ENCODE measurements at regions not wholly inside any gene's neighbourhood (a gene's known extent, or its start where the extent isn't known, plus 50 kb on each side); places are given as distances from the start of the nearest gene placed in this dataset.

- H3K36me3 ChIP-seq (ENCODE audit: insufficient read depth, low read length), result no peaks in the 10 kb centered on the region
- no peaks in the 10 kb centered on the region for H3K4me1 ChIP-seq (ENCODE audit: insufficient read depth, low read length)
- no peak overlapping the region for H3K4me3 ChIP-seq (ENCODE audit: low read length)
- no peak overlapping the region for H2AFZ ChIP-seq (ENCODE audit: low read depth, low read length)
- H3K27me3 ChIP-seq (ENCODE audit: insufficient read depth, low read length), result no peaks in the 10 kb centered on the region
- H3K9me3 ChIP-seq (ENCODE audit: low read length), result no peaks in the 10 kb centered on the region
Observed at GRCh38 chr1:188269956-188270355, 1441.2 kb downstream of the PLA2G4A start.

GRCh38 chr1:188270497-188270896 lies 1441.7 kb downstream of the PLA2G4A start:
- H3K4me3 ChIP-seq (ENCODE audit: low read length), result no peak overlapping the region
- no peaks in the 10 kb centered on the region for H3K36me3 ChIP-seq (ENCODE audit: insufficient read depth, low read length)
- H3K4me1 ChIP-seq (ENCODE audit: insufficient read depth, low read length), result no peaks in the 10 kb centered on the region

GRCh38 chr1:188277771-188278170 lies 1449.0 kb downstream of the PLA2G4A start:
- Histone ChIP-seq H3K4me1 (ENCODE audit: insufficient read depth, low read length) (peaks cover 4% of the 10 kb centered on the region), H3K27me3 (ENCODE audit: insufficient read depth, low read length) (no peaks in the 10 kb centered on the region), H3K36me3 (ENCODE audit: insufficient read depth, low read length) (no peaks in the 10 kb centered on the region), H3K9me3 (ENCODE audit: low read length) (peaks cover 3% of the 10 kb centered on the region), H2AFZ (ENCODE audit: low read depth, low read length) (no peak overlapping the region), H3K4me3 (ENCODE audit: low read length) (no peak overlapping the region)

More at GRCh38 chr1:188270497-188270896, 1441.7 kb downstream of the PLA2G4A start:
- Histone ChIP-seq H2AFZ (ENCODE audit: low read depth, low read length) (no peak overlapping the region), H3K9me3 (ENCODE audit: low read length) (no peaks in the 10 kb centered on the region), H3K27me3 (ENCODE audit: insufficient read depth, low read length) (no peaks in the 10 kb centered on the region)

GRCh38 chr1:188281921-188282320 lies 1453.2 kb downstream of the PLA2G4A start:
- Histone ChIP-seq H3K4me1 (ENCODE audit: insufficient read depth, low read length) (peaks cover 4% of the 10 kb centered on the region), H3K9me3 (ENCODE audit: low read length) (peaks cover 3% of the 10 kb centered on the region), H3K36me3 (ENCODE audit: insufficient read depth, low read length) (no peaks in the 10 kb centered on the region), H3K27me3 (ENCODE audit: insufficient read depth, low read length) (no peaks in the 10 kb centered on the region), H3K4me3 (ENCODE audit: low read length) (no peak overlapping the region), H2AFZ (ENCODE audit: low read depth, low read length) (no peak overlapping the region)

DNA sequence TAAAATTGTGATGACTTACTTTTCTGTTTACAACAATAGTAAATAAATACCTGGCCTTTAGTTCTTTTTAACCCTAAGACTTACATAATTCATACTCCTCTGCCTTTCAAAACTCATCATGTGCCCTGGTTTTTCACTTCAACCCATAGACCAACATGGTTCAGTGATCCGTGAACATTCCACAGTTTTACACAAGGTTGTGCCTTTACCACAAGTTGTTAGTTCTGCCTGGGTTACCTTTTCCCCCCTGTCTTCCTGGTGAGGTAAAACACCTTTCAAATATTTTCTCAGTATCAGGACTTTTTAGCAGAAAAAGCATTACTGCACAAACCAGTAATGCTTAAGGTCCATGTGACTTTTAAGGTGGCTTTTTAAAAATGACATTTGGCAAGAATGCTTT lies 1466.4 kb downstream of the PLA2G4A start:
- Histone ChIP-seq H3K4me1 (ENCODE audit: insufficient read depth, low read length) (peaks cover 2% of the 10 kb centered on the region), H3K9me3 (ENCODE audit: low read length) (no peaks in the 10 kb centered on the region), H3K4me3 (ENCODE audit: low read length) (no peak overlapping the region), H2AFZ (ENCODE audit: low read depth, low read length) (no peak overlapping the region), H3K27me3 (ENCODE audit: insufficient read depth, low read length) (no peaks in the 10 kb centered on the region), H3K36me3 (ENCODE audit: insufficient read depth, low read length) (no peaks in the 10 kb centered on the region)

DNA sequence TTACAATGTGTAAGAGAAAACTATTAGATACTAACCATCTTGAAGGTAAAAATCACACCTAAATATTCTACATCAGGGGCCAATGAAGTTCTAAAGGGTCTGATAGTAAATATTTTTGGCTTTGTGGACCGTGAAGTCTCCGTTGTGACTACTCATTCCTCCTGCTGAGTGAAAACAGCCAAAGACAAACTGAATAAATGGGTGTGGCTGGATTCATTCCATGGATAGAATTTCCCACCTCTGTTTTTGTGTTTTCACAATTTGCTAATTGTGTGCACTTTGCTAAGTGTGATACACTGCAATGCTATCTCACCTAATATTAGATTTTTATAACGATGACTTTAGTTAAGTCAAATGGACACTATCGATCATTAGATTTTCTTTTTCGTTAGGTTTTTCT lies 1474.0 kb downstream of the PLA2G4A start:
- H3K36me3 ChIP-seq (ENCODE audit: insufficient read depth, low read length), result no peaks in the 10 kb centered on the region
- no peaks in the 10 kb centered on the region for H3K4me1 ChIP-seq (ENCODE audit: insufficient read depth, low read length)
- no peak overlapping the region for H3K4me3 ChIP-seq (ENCODE audit: low read length)
- H3K27me3 ChIP-seq (ENCODE audit: insufficient read depth, low read length), result no peaks in the 10 kb centered on the region
- no peak overlapping the region for H2AFZ ChIP-seq (ENCODE audit: low read depth, low read length)
- H3K9me3 ChIP-seq (ENCODE audit: low read length), result no peaks in the 10 kb centered on the region

DNA sequence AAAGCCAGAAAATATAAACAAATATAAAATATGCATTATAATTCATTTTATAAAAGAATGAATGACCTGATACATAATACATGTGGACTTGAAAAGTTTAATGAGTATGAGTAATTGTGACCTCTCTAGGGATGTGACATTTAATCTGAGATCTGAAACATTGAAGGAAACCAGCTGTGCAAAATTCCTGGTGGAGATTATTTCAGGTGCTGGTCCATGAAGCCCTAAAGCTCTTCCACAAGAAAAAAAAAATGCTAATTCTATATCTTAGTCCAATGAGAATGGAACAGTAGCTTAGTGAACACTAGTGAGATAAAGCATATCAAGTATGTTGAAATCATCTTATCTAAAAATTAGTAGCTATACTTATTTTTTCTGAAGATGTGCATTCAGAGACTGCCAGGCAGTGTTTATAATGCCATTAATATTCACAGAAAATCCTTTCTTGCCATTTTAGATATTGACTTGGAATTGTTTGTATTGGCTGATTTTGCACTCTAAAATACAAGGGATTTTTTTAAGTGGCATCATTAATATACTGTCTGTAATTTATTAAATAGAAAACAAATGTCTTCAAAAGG lies 1485.9 kb downstream of the PLA2G4A start:
- Histone ChIP-seq H3K4me3 (ENCODE audit: low read length) (no peak overlapping the region), H3K9me3 (ENCODE audit: low read length) (no peaks in the 10 kb centered on the region), H3K27me3 (ENCODE audit: insufficient read depth, low read length) (no peaks in the 10 kb centered on the region), H3K4me1 (ENCODE audit: insufficient read depth, low read length) (no peaks in the 10 kb centered on the region), H3K36me3 (ENCODE audit: insufficient read depth, low read length) (no peaks in the 10 kb centered on the region), H2AFZ (ENCODE audit: low read depth, low read length) (no peak overlapping the region)

DNA sequence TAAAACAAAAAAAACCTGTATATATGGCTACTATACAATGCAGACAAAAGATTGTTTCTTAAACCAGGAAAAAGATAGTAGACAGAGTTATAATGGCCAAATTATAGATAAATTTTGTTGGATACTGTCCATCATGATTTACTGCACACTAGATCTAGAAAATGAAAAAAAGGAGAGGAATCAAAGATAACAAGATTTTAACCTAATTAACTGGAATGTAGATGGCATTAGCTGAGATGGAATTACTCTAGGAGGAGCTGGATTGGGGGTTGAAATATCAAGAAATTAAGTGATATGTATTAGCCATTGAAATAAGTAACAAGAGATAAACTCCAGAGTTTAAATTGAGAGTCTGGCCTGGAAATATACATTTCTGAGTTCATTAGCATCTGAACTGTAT lies 1489.1 kb downstream of the PLA2G4A start:
- Histone ChIP-seq H3K36me3 (ENCODE audit: insufficient read depth, low read length) (no peaks in the 10 kb centered on the region), H3K9me3 (ENCODE audit: low read length) (no peaks in the 10 kb centered on the region), H3K4me3 (ENCODE audit: low read length) (no peak overlapping the region), H3K4me1 (ENCODE audit: insufficient read depth, low read length) (no peaks in the 10 kb centered on the region), H3K27me3 (ENCODE audit: insufficient read depth, low read length) (no peaks in the 10 kb centered on the region), H2AFZ (ENCODE audit: low read depth, low read length) (no peak overlapping the region)

- Histone ChIP-seq H3K4me3 (ENCODE audit: low read length) (no peak overlapping the region), H3K36me3 (ENCODE audit: insufficient read depth, low read length) (no peaks in the 10 kb centered on the region), H3K4me1 (ENCODE audit: insufficient read depth, low read length) (no peaks in the 10 kb centered on the region), H3K27me3 (ENCODE audit: insufficient read depth, low read length) (no peaks in the 10 kb centered on the region), H3K9me3 (ENCODE audit: low read length) (no peaks in the 10 kb centered on the region), H2AFZ (ENCODE audit: low read depth, low read length) (no peak overlapping the region)
Observed at GRCh38 chr1:188325211-188325610, 1496.5 kb downstream of the PLA2G4A start.

GRCh38 chr1:188343914-188344313 lies 1515.2 kb downstream of the PLA2G4A start:
- Histone ChIP-seq H2AFZ (ENCODE audit: low read depth, low read length) (no peak overlapping the region), H3K36me3 (ENCODE audit: insufficient read depth, low read length) (no peaks in the 10 kb centered on the region), H3K4me3 (ENCODE audit: low read length) (no peak overlapping the region), H3K4me1 (ENCODE audit: insufficient read depth, low read length) (no peaks in the 10 kb centered on the region), H3K9me3 (ENCODE audit: low read length) (no peaks in the 10 kb centered on the region), H3K27me3 (ENCODE audit: insufficient read depth, low read length) (no peaks in the 10 kb centered on the region)

DNA sequence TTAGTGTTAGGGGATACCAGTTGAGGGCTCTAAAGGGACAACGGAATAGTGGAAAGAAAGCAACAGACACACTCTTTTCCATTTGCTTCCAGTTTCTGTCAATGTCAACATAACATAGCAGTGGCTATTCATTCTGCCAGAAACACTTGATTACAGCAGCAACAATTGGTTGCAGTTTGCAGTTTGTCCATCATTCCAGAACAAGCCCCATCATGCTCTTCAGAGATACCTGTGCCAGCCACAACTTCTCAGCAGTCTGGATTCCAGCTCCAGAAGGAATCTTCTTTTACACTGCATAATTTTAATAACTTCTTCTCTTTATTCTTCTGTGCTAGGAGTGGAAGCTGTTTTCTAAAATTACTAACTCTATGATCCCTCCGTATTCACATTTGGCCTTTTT lies 1521.4 kb downstream of the PLA2G4A start:
- Histone ChIP-seq H3K27me3 (ENCODE audit: insufficient read depth, low read length) (no peaks in the 10 kb centered on the region), H3K36me3 (ENCODE audit: insufficient read depth, low read length) (no peaks in the 10 kb centered on the region), H3K4me3 (ENCODE audit: low read length) (no peak overlapping the region), H3K4me1 (ENCODE audit: insufficient read depth, low read length) (no peaks in the 10 kb centered on the region), H2AFZ (ENCODE audit: low read depth, low read length) (no peak overlapping the region), H3K9me3 (ENCODE audit: low read length) (no peaks in the 10 kb centered on the region)

DNA sequence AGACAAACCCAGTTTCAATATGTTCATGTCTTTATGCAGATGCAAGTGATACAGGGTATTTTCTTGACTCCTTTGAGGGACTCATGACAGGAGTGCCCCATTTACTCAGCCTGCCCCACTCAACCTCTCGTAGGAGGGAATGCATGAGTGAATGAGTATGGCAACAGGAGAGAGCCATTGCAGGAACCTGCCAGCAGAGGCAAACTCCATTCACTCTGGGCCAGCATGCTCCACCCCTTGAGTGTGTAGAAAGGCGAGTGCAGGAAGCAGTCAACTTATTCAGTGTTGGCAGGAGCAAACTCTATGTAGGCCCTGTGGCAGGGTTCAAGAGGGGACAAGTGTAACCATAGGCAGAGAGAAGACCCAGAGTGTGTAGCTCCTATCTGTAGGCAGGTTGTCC lies 1526.3 kb downstream of the PLA2G4A start:
- Histone ChIP-seq H2AFZ (ENCODE audit: low read depth, low read length) (no peak overlapping the region), H3K36me3 (ENCODE audit: insufficient read depth, low read length) (no peaks in the 10 kb centered on the region), H3K9me3 (ENCODE audit: low read length) (no peaks in the 10 kb centered on the region), H3K4me3 (ENCODE audit: low read length) (no peak overlapping the region), H3K4me1 (ENCODE audit: insufficient read depth, low read length) (no peaks in the 10 kb centered on the region), H3K27me3 (ENCODE audit: insufficient read depth, low read length) (no peaks in the 10 kb centered on the region)

DNA sequence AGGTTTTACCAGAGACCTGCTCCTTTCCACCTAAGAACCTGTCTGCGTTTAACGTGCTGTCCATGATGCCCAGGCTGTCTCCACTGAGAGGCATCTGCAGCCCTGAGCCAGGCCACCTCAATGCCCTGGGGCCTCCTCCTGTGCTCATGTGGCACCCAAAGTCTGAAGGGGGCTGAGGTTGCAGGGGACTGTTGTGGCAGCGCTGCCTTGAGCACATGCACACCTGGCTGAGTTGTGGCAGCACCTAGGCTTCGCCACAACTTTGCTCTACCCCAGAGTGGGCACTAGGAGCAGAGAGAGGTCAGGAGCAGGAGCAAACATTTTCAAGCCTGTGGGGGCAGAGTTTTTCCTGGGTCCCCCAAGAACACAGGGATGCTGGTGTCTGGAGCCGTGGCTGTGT lies 1527.1 kb downstream of the PLA2G4A start:
- H3K36me3 ChIP-seq (ENCODE audit: insufficient read depth, low read length), result no peaks in the 10 kb centered on the region
- no peaks in the 10 kb centered on the region for H3K9me3 ChIP-seq (ENCODE audit: low read length)
- no peak overlapping the region for H2AFZ ChIP-seq (ENCODE audit: low read depth, low read length)
- H3K4me1 ChIP-seq (ENCODE audit: insufficient read depth, low read length), result no peaks in the 10 kb centered on the region
- no peaks in the 10 kb centered on the region for H3K27me3 ChIP-seq (ENCODE audit: insufficient read depth, low read length)
- no peak overlapping the region for H3K4me3 ChIP-seq (ENCODE audit: low read length)

DNA sequence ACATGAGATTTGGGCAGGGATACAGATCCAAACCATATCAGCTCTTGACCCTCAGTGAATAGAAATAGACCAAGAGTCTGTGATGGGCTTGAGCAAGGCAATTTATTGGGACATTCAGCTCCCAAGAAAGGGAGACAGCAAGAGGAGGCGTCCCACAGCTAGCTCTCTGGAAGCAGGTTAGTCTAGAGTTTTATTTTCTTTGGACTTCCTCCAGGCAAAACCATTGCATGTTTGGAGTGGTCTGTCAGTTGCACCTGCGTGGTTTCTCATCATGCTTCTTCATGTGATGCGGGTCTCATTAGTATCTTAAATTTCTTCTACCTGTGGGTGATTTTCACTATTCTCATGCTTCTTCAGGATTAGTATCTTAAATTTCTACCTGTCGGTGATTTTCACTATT lies 1530.6 kb downstream of the PLA2G4A start:
- H3K36me3 ChIP-seq (ENCODE audit: insufficient read depth, low read length), result no peaks in the 10 kb centered on the region

More for the DNA sequence above, 1530.6 kb downstream of the PLA2G4A start:
- Histone ChIP-seq H2AFZ (ENCODE audit: low read depth, low read length) (no peak overlapping the region), H3K4me1 (ENCODE audit: insufficient read depth, low read length) (no peaks in the 10 kb centered on the region), H3K27me3 (ENCODE audit: insufficient read depth, low read length) (no peaks in the 10 kb centered on the region), H3K4me3 (ENCODE audit: low read length) (no peak overlapping the region), H3K9me3 (ENCODE audit: low read length) (no peaks in the 10 kb centered on the region)

All from neuron (in vitro differentiated cells).